ENCODE measurements at regions not wholly inside any gene's neighbourhood (a gene's known extent, or its start where the extent isn't known, plus 50 kb on each side); places are given as distances from the start of the nearest gene placed in this dataset.

GRCh38 chr11:82225930-82226329 is 507.7 kb downstream of the FAM181B start:
- TF ChIP-seq CTCF (IDR thresholded peaks at IDR 0.05; ENCODE audit: low read depth, low read length) = no peak
- no peak for DNase-seq (ENCODE audit: low read depth, low spot score)
- H3K4me3 ChIP-seq (ENCODE audit: low read depth, low read length) = no peak overlapping the region
- in situ Hi-C loops (cut with HindIII; ENCODE audit: low sequenced_read_pairs) = no loop called here

- H3K4me3 ChIP-seq (ENCODE audit: low read depth, low read length) = no peak overlapping the region
- DNase-seq (ENCODE audit: low read depth, low spot score) = no peak
- TF ChIP-seq CTCF (IDR thresholded peaks at IDR 0.05; ENCODE audit: low read depth, low read length) = no peak
- in situ Hi-C loops (cut with HindIII; ENCODE audit: low sequenced_read_pairs) = no loop called here
Measured at GRCh38 chr11:82225502-82225901, 508.2 kb downstream of the FAM181B start.

GRCh38 chr11:82216927-82217570 is 516.6 kb downstream of the FAM181B start:
- TF ChIP-seq CTCF (IDR thresholded peaks at IDR 0.05; ENCODE audit: low read depth, low read length) = no peak
- no peak for DNase-seq (ENCODE audit: low read depth, low spot score)
- no peak overlapping the region for H3K4me3 ChIP-seq (ENCODE audit: low read depth, low read length)
- in situ Hi-C loops (cut with HindIII; ENCODE audit: low sequenced_read_pairs) = no loop called here

- no peak overlapping the region for H3K4me3 ChIP-seq (ENCODE audit: low read depth, low read length)
- in situ Hi-C loops (cut with HindIII; ENCODE audit: low sequenced_read_pairs) = no loop called here
- no peak for DNase-seq (ENCODE audit: low read depth, low spot score)
- no peak for TF ChIP-seq CTCF (IDR thresholded peaks at IDR 0.05; ENCODE audit: low read depth, low read length)
Measured at GRCh38 chr11:82210011-82210410, 523.7 kb downstream of the FAM181B start.

- no peak for DNase-seq (ENCODE audit: low read depth, low spot score)
- in situ Hi-C loops (cut with HindIII; ENCODE audit: low sequenced_read_pairs) = no loop called here
- H3K4me3 ChIP-seq (ENCODE audit: low read depth, low read length) = no peak overlapping the region
- no peak for TF ChIP-seq CTCF (IDR thresholded peaks at IDR 0.05; ENCODE audit: low read depth, low read length)
Measured at GRCh38 chr11:82195283-82195682, 538.4 kb downstream of the FAM181B start.

- no peak for TF ChIP-seq CTCF (IDR thresholded peaks at IDR 0.05; ENCODE audit: low read depth, low read length)
- in situ Hi-C loops (cut with HindIII; ENCODE audit: low sequenced_read_pairs) = no loop called here
- no peak overlapping the region for H3K4me3 ChIP-seq (ENCODE audit: low read depth, low read length)
- no peak for DNase-seq (ENCODE audit: low read depth, low spot score)
Measured at GRCh38 chr11:82194521-82194920, 539.1 kb downstream of the FAM181B start.
